ENCODE measurements at regions not wholly inside any gene's neighbourhood (a gene's known extent, or its start where the extent isn't known, plus 50 kb on each side); places are given as distances from the start of the nearest gene placed in this dataset.

- H3K4me1 ChIP-seq (replicated peaks; ENCODE audit: insufficient read depth), result no peaks in the 10 kb centered on the region
- H3K27ac ChIP-seq, result no peak overlapping the region
- TF ChIP-seq EZH2 (IDR thresholded peaks at IDR 0.05; ENCODE audit: low read depth) (no peak), CTCF (conservative IDR thresholded peaks at IDR 0.05) (no peak)
- no peaks in the 10 kb centered on the region for H3F3A ChIP-seq (ENCODE audit: insufficient read depth, low read depth)
- DNase-seq, result no peak
- H3K9me3 ChIP-seq (ENCODE audit: insufficient read depth, low read depth), result peaks cover 3% of the 10 kb centered on the region; the same call in 1 of the 2 replicates
- H3K36me3 ChIP-seq (ENCODE audit: low read depth), result no peaks in the 10 kb centered on the region
- H2AFZ ChIP-seq, result no peak overlapping the region
- no peaks in the 10 kb centered on the region for H3K79me2 ChIP-seq (ENCODE audit: low read depth)
- H3K27me3 ChIP-seq (ENCODE audit: insufficient read depth, low read depth), result no peaks in the 10 kb centered on the region
- BruUV-seq (replicated peaks), result no TSS peak
- no peak overlapping the region for H3K4me2 ChIP-seq
- POLR2A ChIA-PET (ENCODE audit: unreplicated experiment), result interaction anchor here (0.6 kb wide), 1 partner anchor 989 kb away, joined by 3 read pairs; no protein-coding TSS in a partner anchor
- CTCF ChIA-PET, result no interaction called here
- H3K4me3 ChIP-seq, result no peak overlapping the region
- intact Hi-C loops (cut with micrococcal nuclease; ENCODE audit: unreplicated experiment), result no loop called here
- H4K20me1 ChIP-seq (ENCODE audit: insufficient read depth), result no peaks in the 10 kb centered on the region
- no peaks in the 10 kb centered on the region for H3K9me2 ChIP-seq (ENCODE audit: insufficient read depth)
These were observed 728.9 kb upstream of the GJE1 start for GRCh38 chr6:141403827-141404226.

- H2AFZ ChIP-seq, result no peak overlapping the region
- no peaks in the 10 kb centered on the region for H3K79me2 ChIP-seq (ENCODE audit: low read depth)
- no peak overlapping the region for H3K4me3 ChIP-seq
- CTCF ChIA-PET, result no interaction called here
- intact Hi-C loops (cut with micrococcal nuclease; ENCODE audit: unreplicated experiment), result no loop called here
- no peaks in the 10 kb centered on the region for H3F3A ChIP-seq (ENCODE audit: insufficient read depth, low read depth)
- H3K4me1 ChIP-seq (replicated peaks; ENCODE audit: insufficient read depth), result no peaks in the 10 kb centered on the region
- no peaks in the 10 kb centered on the region for H3K27me3 ChIP-seq (ENCODE audit: insufficient read depth, low read depth)
- no peak for TF ChIP-seq EZH2 (IDR thresholded peaks at IDR 0.05; ENCODE audit: low read depth)
- TF ChIP-seq CTCF (conservative IDR thresholded peaks at IDR 0.05), result no peak
- POLR2A ChIA-PET (ENCODE audit: unreplicated experiment), result interaction anchor here (0.6 kb wide), 1 partner anchor 990 kb away, joined by 3 read pairs; no protein-coding TSS in a partner anchor
- H3K36me3 ChIP-seq (ENCODE audit: low read depth), result no peaks in the 10 kb centered on the region
- no TSS peak for BruUV-seq (replicated peaks)
- H3K9me3 ChIP-seq (ENCODE audit: insufficient read depth, low read depth), result no peaks in the 10 kb centered on the region; the same call in 1 of the 2 replicates
- no peak for DNase-seq
- H3K27ac ChIP-seq, result no peak overlapping the region
- no peaks in the 10 kb centered on the region for H3K9me2 ChIP-seq (ENCODE audit: insufficient read depth)
- H4K20me1 ChIP-seq (ENCODE audit: insufficient read depth), result no peaks in the 10 kb centered on the region
- H3K4me2 ChIP-seq, result no peak overlapping the region
These were observed 729.6 kb upstream of the GJE1 start for GRCh38 chr6:141403103-141403502.

- Histone ChIP-seq H3K27me3 (ENCODE audit: insufficient read depth, low read depth) (no peaks in the 10 kb centered on the region), H3K4me1 (replicated peaks; ENCODE audit: insufficient read depth) (no peaks in the 10 kb centered on the region), H3K27ac (no peak overlapping the region), H3K4me2 (no peak overlapping the region), H2AFZ (no peak overlapping the region), H4K20me1 (ENCODE audit: insufficient read depth) (no peaks in the 10 kb centered on the region), H3K9me3 (ENCODE audit: insufficient read depth, low read depth) (no peaks in the 10 kb centered on the region), H3K4me3 (no peak overlapping the region), H3K79me2 (ENCODE audit: low read depth) (no peaks in the 10 kb centered on the region), H3K36me3 (ENCODE audit: low read depth) (no peaks in the 10 kb centered on the region), H3F3A (ENCODE audit: insufficient read depth, low read depth) (no peaks in the 10 kb centered on the region), H3K9me2 (ENCODE audit: insufficient read depth) (no peaks in the 10 kb centered on the region)
- POLR2A ChIA-PET (ENCODE audit: unreplicated experiment), result no interaction called here
- intact Hi-C loops (cut with micrococcal nuclease; ENCODE audit: unreplicated experiment), result no loop called here
- BruUV-seq (replicated peaks), result no TSS peak
- no peak for TF ChIP-seq EZH2 (IDR thresholded peaks at IDR 0.05; ENCODE audit: low read depth)
- TF ChIP-seq CTCF (conservative IDR thresholded peaks at IDR 0.05), result no peak
- no peak for DNase-seq
- CTCF ChIA-PET, result no interaction called here
These were observed 730.2 kb upstream of the GJE1 start for GRCh38 chr6:141402489-141402888.

Measured in PC-9 (cell line).